HEK293 (cell line): ENCODE measurements at regions not wholly inside any gene's neighbourhood (a gene's known extent, or its start where the extent isn't known, plus 50 kb on each side); places are given as distances from the start of the nearest gene placed in this dataset.

Experiments
- CTCF ChIP-seq: fragments of 450-650 bp; formaldehyde crosslinking; IDR thresholded peaks from 2 replicates; pipeline ENCODE4 v1.5.1; 2016; ENCODE audit warnings: missing biosample characterization, missing genetic modification characterization
- HIC1 ChIP-seq: fragments of 450-650 bp; formaldehyde crosslinking; IDR thresholded peaks from 2 replicates; pipeline ENCODE4 v1.5.1; 2016; ENCODE audit warnings: missing biosample characterization, missing genetic modification characterization
- KLF16 ChIP-seq: fragments of 450-650 bp; formaldehyde crosslinking; IDR thresholded peaks from 2 replicates; pipeline ENCODE4 v1.5.1; 2017; ENCODE audit warnings: missing biosample characterization, missing genetic modification characterization
- PATZ1 ChIP-seq: fragments of 450-650 bp; formaldehyde crosslinking; IDR thresholded peaks from 2 replicates; pipeline ENCODE4 v1.5.1; 2016; ENCODE audit warnings: missing biosample characterization, missing genetic modification characterization
- PRDM4 ChIP-seq: fragments of 450-650 bp; formaldehyde crosslinking; IDR thresholded peaks from 2 replicates; pipeline ENCODE4 v1.5.1; 2017; ENCODE audit warnings: missing biosample characterization, missing genetic modification characterization
- SP2 ChIP-seq: fragments of 450-650 bp; formaldehyde crosslinking; IDR thresholded peaks from 2 replicates; pipeline ENCODE4 v1.5.1; 2016; ENCODE audit warnings: missing biosample characterization, missing genetic modification characterization
- ZNF10 ChIP-seq: fragments of 450-650 bp; formaldehyde crosslinking; IDR thresholded peaks from 2 replicates; pipeline ENCODE4 v1.5.1; 2017; ENCODE audit warnings: missing biosample characterization, missing genetic modification characterization
- ZNF140 ChIP-seq: fragments of 450-650 bp; formaldehyde crosslinking; IDR thresholded peaks from 2 replicates; pipeline ENCODE4 v1.5.1; 2016; ENCODE audit warnings: missing biosample characterization, missing genetic modification characterization
- ZNF214 ChIP-seq: fragments of 450-650 bp; formaldehyde crosslinking; IDR thresholded peaks from 2 replicates; pipeline ENCODE4 v1.5.1; 2017; ENCODE audit warnings: missing biosample characterization, mild to moderate bottlenecking, missing genetic modification characterization, borderline replicate concordance
- ZNF23 ChIP-seq: fragments of 450-650 bp; formaldehyde crosslinking; IDR thresholded peaks from 2 replicates; pipeline ENCODE4 v1.5.1; 2016; ENCODE audit warnings: missing biosample characterization, missing genetic modification characterization, borderline replicate concordance
- ZNF707 ChIP-seq: fragments of 450-650 bp; formaldehyde crosslinking; IDR thresholded peaks from 2 replicates; pipeline ENCODE4 v1.5.1; 2016; ENCODE audit warnings: missing biosample characterization, missing genetic modification characterization

GRCh38 chr6:40197371-40197770 lies 263.1 kb upstream of the MOCS1 start:
- TF ChIP-seq HIC1 (tag by site-specific recombination) (no peak), ZNF214 (no peak), ZNF707 (tag by site-specific recombination) (no peak), SP2 (tag by site-specific recombination) (no peak), CTCF (tag by site-specific recombination) (no peak), ZNF10 (tag by site-specific recombination) (no peak), ZNF140 (tag by site-specific recombination) (no peak), ZNF23 (tag by site-specific recombination) (no peak), PRDM4 (tag by site-specific recombination) (no peak), PATZ1 (tag by site-specific recombination) (no peak), KLF16 (no peak)
